ENCODE measurements at regions not wholly inside any gene's neighbourhood (a gene's known extent, or its start where the extent isn't known, plus 50 kb on each side); places are given as distances from the start of the nearest gene placed in this dataset.

GRCh38 chr9:90734631-90735030 lies 67.0 kb upstream of the SYK start:
- H3K27ac ChIP-seq (ENCODE audit: low read depth, low read length): no peak overlapping the region
- Mint-ChIP-seq H3K36me3 (ENCODE audit: low read depth) (no peaks in the 10 kb centered on the region), H3K4me1 (no peaks in the 10 kb centered on the region), H3K27ac (no peak overlapping the region), H3K4me3 (no peak overlapping the region), H3K9me3 (peaks cover 28% of the 10 kb centered on the region), H3K27me3 (ENCODE audit: insufficient read depth) (peaks cover 3% of the 10 kb centered on the region)
- H3K27me3 ChIP-seq (ENCODE audit: control insufficient read depth, insufficient read depth, low read length, poor library complexity, severe bottlenecking): no peaks in the 10 kb centered on the region
- no peak overlapping the region for H3K9ac ChIP-seq (ENCODE audit: extremely low read depth, low read length, poor library complexity, severe bottlenecking)
- H3K36me3 ChIP-seq (ENCODE audit: control insufficient read depth, insufficient read depth, low read length): no peaks in the 10 kb centered on the region
- no peak for DNase-seq
- H3K4me3 ChIP-seq (ENCODE audit: low read length): no peak overlapping the region
- no peak for TF ChIP-seq CTCF (conservative IDR thresholded peaks at IDR 0.05)
- 90 to 94% methylated on average over 4 to 7 of the region's 7 CpGs for WGBS, 2 experiments (ENCODE audit: insufficient coverage in 1 of 2, insufficient read length in 1 of 2)
- H3K4me1 ChIP-seq (ENCODE audit: control insufficient read depth, insufficient read depth, low read length): no peaks in the 10 kb centered on the region
- peaks cover 21% of the 10 kb centered on the region for H3K9me3 ChIP-seq (ENCODE audit: control insufficient read depth, low read length)

DNA sequence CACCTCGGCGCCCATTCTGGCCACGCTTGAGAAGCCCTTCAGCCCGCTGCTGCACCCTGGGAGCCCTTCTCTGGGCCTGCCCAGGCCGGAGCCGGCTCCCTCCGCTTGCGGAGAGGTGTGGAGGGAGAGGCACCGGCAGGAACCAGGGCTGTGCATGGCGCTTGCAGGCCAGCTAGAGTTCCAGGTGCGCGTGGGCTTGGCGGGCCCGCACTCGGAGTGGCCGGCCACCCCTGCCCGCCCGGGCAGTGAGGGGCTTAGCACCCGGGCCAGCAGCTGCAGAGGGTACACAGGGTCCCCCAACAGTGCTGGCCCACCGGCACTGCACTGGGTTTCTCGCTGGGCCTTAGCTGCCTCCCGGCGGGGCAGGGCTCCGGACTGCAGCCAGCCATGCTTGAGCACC lies 72.3 kb upstream of the SYK start:
- no peak overlapping the region for H3K4me3 Mint-ChIP-seq
- DNase-seq: no peak

GRCh38 chr9:90727488-90727887 lies 74.1 kb upstream of the SYK start:
- Mint-ChIP-seq H3K4me1 (peaks cover 4% of the 10 kb centered on the region), H3K4me3 (no peak overlapping the region), H3K27ac (no peak overlapping the region), H3K27me3 (ENCODE audit: insufficient read depth) (peaks cover 5% of the 10 kb centered on the region), H3K9me3 (peaks cover 3% of the 10 kb centered on the region), H3K36me3 (ENCODE audit: low read depth) (no peaks in the 10 kb centered on the region)
- Histone ChIP-seq H3K27ac (ENCODE audit: low read depth, low read length) (no peak overlapping the region), H3K4me1 (ENCODE audit: control insufficient read depth, insufficient read depth, low read length) (no peaks in the 10 kb centered on the region), H3K4me3 (ENCODE audit: low read length) (no peak overlapping the region), H3K9me3 (ENCODE audit: control insufficient read depth, low read length) (no peaks in the 10 kb centered on the region), H3K9ac (ENCODE audit: extremely low read depth, low read length, poor library complexity, severe bottlenecking) (no peak overlapping the region), H3K36me3 (ENCODE audit: control insufficient read depth, insufficient read depth, low read length) (no peaks in the 10 kb centered on the region), H3K27me3 (ENCODE audit: control insufficient read depth, insufficient read depth, low read length, poor library complexity, severe bottlenecking) (no peaks in the 10 kb centered on the region)
- no peak for DNase-seq
- WGBS, 2 experiments (ENCODE audit: insufficient coverage in 1 of 2, insufficient read length in 1 of 2): 90 to 93% methylated on average over 5 to 6 of the region's 6 CpGs
- no peak for TF ChIP-seq CTCF (conservative IDR thresholded peaks at IDR 0.05)

More for the DNA sequence above, 72.3 kb upstream of the SYK start:
- WGBS, 2 experiments (ENCODE audit: insufficient coverage in 1 of 2, insufficient read length in 1 of 2): 82 to 87% methylated on average over 3 to 24 of the region's 24 CpGs
- Mint-ChIP-seq H3K4me1 (peaks cover 4% of the 10 kb centered on the region), H3K27ac (no peak overlapping the region), H3K9me3 (peaks cover 3% of the 10 kb centered on the region), H3K36me3 (ENCODE audit: low read depth) (no peaks in the 10 kb centered on the region), H3K27me3 (ENCODE audit: insufficient read depth) (peaks cover 5% of the 10 kb centered on the region)
- Histone ChIP-seq H3K4me1 (ENCODE audit: control insufficient read depth, insufficient read depth, low read length) (no peaks in the 10 kb centered on the region), H3K4me3 (ENCODE audit: low read length) (no peak overlapping the region), H3K9me3 (ENCODE audit: control insufficient read depth, low read length) (no peaks in the 10 kb centered on the region), H3K9ac (ENCODE audit: extremely low read depth, low read length, poor library complexity, severe bottlenecking) (no peak overlapping the region), H3K27ac (ENCODE audit: low read depth, low read length) (no peak overlapping the region), H3K27me3 (ENCODE audit: control insufficient read depth, insufficient read depth, low read length, poor library complexity, severe bottlenecking) (no peaks in the 10 kb centered on the region), H3K36me3 (ENCODE audit: control insufficient read depth, insufficient read depth, low read length) (no peaks in the 10 kb centered on the region)
- no peak for TF ChIP-seq CTCF (conservative IDR thresholded peaks at IDR 0.05)

All from endodermal cell (in vitro differentiated cells).